Middle frontal gyrus (tissue), 1 donor: ENCODE measurements at regions not wholly inside any gene's neighbourhood (a gene's known extent, or its start where the extent isn't known, plus 50 kb on each side); places are given as distances from the start of the nearest gene placed in this dataset.
"Not testable (repeated sequence)": the region's sequence is repeated elsewhere in the genome, so short reads cannot be mapped to it uniquely, and the experiment has no call there.

Experiments
- DNase-seq: peaks from one replicate; pipeline ENCODE4 v3.0.0-alpha.2; 2015; ENCODE audit warnings: low spot score; ENCODE audit errors: extremely low spot score

DNA sequence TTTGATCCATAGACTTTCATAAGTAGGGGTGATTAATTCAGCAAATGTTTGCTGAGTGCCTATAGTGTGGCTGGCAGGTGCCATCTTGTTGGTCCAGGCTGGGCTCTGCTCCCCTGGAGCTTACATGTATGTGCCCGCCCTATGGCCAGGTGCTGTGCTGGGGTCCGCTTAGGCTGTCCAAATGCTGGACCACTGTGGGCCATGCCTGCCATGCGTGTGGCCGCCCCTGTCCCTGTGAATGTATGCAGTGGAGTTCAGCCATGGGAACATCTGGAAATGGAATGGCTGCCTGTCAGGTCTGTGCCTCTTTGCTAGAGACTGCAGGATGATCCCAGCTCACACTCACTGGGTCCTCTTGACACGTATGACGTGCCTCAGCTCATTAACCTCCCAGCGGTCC lies 594.6 kb downstream of the TBC1D22A start:
- no peak for DNase-seq

GRCh38 chr22:47356511-47357011 lies 594.1 kb downstream of the TBC1D22A start:
- no peak for DNase-seq

DNA sequence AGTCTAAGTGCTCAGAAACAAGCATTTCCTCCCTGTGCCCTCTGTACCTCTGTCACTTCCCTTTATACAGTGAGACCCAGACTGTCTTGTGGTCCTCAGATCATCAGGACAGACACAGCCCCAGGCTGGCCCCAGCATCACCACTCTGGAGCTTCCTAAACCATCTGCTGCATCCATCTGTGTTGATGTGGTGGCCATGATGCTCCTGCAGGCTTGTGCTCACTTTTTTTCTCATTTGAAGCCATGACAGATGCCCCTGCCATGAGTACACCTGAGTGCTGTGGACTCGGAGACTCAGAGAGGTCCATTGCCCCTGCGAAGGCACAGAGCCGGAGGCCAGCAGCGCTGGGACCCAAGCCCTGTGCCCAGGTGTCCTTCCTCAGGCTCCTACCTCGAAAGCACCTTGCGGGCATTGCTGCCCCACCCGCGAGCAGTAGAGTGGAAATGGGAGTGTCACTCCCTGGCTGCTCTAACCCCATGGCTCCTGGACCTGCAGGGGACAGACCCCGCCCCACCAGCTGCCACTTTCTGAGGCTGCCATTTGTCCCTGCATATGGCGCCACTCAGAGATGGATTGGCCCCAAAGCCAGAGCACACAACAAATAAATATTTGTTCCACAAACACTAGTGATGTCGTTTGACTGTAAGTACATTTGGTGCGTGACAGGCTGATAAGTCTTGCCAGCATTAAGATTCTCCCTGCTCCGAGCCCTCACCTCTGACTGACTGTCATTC lies 593.5 kb downstream of the TBC1D22A start:
- DNase-seq: no peak

DNA sequence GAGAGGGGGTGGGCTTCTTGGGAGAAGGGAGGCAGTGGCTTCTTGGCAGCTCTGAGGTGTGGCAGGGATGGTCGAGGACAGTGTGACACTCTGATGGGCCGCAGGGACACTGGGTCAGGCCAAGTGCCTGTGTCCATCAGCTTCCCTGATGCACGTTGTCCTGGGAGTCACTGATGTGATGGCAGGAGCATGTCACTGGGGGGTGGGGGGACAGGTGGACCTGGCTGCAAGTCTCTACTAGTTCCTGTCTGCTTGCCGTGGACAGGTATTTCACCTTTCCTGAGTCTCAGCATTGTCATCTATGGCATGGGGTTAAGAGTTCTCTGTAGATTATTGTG lies 592.9 kb downstream of the TBC1D22A start:
- no peak for DNase-seq

- DNase-seq: no peak
Measured at GRCh38 chr22:47354668-47355387, 592.4 kb downstream of the TBC1D22A start.

- no peak for DNase-seq
Measured at GRCh38 chr22:47352920-47353700, 590.7 kb downstream of the TBC1D22A start.

DNA sequence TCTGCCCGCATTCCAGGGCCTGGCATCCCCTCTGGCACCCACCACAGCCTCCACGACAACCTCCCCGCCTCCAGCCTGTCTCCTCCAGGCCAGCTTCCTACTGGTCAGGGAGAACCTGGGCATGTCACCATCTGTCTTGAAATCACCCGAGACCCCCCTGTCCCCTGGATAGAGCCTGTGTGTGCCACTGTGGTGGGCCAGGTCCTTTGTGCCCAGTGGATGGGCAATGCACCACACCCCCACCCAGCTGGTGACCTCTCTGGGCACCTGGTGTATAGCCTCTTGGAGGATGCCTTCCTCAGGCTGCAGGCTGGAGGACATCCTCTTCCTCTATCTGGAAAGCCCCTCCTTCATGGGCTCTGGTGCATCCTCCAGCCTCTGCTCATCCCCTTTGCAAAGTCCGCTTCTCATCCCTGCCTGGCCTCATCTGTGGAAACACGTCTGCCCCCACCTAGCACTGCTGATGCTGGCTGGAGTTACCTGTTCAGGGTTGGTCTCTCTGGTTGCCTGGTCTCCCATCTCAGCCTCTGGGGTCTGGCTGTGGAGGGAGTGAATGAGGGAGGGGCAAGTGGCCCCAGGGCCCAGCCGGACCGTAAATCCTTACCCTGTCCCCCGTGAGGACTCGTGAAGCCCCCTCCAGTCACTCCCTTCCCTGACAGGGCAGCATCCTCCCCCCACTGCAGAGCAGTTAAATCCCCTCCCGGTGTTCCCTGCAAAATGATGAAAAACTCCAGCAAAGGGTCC lies 589.6 kb downstream of the TBC1D22A start:
- no peak for DNase-seq

DNA sequence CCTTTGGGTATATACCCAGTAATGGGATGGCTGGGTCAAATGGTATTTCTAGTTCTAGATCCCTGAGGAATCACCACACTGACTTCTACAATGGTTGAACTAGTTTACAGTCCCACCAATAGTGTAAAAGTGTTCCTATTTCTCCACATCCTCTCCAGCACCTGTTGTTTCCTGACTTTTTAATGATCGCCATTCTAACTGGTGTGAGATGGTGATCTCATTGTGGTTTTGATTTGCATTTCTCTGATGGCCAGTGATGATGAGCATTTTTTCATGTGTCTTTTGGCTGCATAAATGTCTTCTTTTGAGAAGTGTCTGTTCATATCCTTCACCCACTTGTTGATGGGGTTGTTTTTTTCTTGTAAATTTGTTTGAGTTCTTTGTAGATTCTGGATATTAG lies 583.8 kb downstream of the TBC1D22A start:
- DNase-seq: not testable (repeated sequence)

GRCh38 chr22:47345025-47345424 lies 582.6 kb downstream of the TBC1D22A start:
- no peak for DNase-seq

DNA sequence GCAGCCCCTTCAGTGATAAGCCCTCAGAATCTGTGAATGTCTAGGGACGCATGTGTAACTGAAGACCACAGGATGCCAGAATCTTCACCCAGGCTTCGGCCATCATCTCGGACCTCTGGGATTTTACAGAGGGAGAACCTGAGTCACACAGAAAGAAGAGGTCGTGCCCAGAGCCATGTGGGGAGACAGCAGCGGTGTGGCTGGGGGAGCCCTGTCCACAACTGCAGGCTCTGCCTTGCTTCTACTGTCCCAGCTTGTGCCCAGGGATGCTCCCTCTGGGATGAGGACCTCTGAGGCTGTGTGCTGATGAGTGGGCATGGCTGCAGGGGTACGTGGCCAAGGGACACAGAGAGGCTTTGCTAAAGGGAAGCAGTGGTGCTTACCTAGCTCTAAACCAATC lies 582.0 kb downstream of the TBC1D22A start:
- no peak for DNase-seq

DNA sequence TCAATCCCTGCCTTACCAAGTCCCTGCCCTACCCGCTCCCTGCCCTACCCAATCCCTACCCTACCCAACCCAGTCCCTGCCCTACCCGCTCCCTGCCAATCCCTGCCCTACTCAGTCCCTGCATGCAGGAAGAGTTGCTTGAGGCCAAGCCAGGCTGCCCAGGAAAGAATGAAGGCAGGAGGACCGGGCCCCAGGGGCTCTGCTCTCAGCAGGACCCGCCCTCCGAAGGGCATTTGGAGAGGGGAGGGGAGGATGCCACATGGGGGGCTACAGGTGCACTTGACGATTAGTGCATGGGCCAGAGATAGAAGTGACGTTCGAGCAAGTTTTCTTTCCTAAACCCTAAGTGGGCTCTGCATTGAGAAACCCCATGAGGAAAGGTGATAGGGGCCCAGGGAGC lies 581.2 kb downstream of the TBC1D22A start:
- DNase-seq: no peak

DNA sequence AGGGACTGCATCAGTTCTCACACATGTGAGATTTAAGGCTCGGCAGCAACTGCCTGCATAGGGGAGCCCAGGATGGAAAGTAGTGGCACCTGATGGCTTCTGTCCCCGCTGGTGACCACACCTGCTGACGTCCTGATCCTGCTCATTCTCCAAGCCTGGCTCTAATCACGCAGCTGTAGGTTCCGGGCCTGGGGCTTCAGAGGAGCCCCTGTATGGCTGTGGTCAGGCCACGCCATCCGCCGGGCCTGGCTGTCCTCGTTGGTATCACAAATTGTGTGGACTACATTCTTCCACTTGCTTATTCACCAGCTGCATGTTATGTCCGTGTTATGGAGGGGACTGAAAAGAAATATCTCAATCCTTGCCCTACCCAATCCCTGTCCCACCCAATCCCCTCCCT lies 580.0 kb downstream of the TBC1D22A start:
- no peak for DNase-seq

- no peak for DNase-seq
Measured at GRCh38 chr22:47341464-47341863, 579.0 kb downstream of the TBC1D22A start.

DNA sequence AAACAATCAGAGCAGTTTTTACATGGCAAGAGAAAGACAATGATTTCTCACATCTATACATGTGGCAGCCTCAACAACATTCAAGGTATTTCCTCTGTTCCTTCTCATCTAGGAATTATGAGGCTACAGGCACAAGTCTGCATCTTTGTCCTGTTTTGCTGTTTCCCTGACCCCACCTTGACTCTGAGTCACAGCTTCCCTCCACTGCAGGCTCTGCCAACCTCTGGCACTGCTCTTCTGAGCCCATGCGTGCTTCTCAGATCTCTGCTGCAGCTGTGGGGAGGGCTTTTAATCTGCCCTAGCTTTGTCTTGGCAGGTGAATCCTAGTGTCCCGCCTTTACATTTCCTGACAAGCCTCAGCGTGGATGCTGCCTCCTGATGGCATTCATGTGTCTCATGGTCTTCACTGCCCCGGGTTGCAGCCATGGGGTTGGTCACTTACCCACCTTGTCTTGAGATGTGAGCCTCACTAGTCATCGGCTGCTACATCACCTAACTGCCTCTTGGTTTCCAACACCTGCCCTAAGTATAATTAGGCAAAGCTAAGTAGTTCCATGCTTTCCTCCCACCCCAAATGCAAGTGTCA lies 578.5 kb downstream of the TBC1D22A start:
- no peak for DNase-seq

GRCh38 chr22:47337161-47337621 lies 574.7 kb downstream of the TBC1D22A start:
- no peak for DNase-seq

GRCh38 chr22:47335958-47336357 lies 573.5 kb downstream of the TBC1D22A start:
- no peak for DNase-seq

DNA sequence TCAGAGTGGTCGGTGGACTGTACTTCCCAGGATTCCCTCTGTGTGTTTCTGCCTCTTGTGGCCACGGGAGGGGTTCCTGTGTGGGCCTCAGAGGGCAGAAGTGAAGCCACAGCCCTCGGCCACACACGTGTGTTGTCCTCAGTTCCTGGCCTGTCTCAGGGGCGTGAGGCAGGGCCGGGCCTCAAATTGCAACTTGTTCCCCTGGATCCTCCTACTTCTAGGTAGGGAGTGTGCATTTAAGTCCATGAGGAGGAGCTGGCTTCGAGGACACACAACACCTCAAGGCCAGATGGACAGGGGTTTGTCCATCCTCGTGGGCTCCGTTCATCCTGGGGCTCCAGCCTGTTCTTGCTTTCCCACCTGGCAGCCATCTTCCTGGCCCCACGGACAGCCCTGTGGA lies 573.0 kb downstream of the TBC1D22A start:
- DNase-seq: no peak

DNA sequence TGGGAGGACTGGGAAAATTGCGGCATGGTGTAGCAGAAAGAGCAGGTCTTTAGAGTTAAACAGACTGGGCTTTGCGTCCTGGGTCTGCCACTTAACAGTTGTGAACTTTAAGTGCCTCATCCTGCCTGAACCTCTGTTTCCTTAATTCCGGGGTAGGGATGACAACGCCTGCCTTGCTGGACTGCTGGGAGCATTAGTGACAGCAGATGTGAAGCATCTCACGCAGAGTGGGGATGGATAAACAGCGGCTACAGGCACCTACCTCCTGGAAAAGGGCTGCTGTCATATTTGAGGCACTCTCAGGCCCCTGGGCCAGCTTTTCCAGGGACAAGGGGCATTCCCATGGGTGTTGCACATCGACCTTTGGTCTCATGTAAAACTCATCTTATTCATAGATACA lies 572.2 kb downstream of the TBC1D22A start:
- no peak for DNase-seq

DNA sequence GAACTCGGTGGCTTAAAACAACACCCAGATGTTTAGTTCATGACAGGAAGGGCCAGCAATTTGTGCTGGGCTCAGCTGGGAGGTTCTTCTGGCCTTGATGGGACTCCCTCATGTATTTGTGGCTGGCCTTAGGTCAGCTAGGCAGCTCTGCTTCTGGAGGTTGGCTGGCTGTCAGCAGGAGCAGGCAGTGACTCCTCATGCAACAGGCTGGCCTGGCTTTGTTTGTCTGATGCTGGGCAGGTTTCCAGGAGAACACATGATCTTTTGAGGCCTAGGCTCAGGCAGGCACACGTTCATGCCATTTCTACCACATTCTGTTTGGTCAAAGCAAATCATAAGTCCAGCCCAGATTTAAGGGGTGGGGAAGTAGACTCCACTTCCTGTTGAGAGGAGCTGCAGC lies 571.2 kb downstream of the TBC1D22A start:
- DNase-seq: no peak

GRCh38 chr22:47332246-47332980 lies 570.0 kb downstream of the TBC1D22A start:
- DNase-seq: no peak
